ENCODE measurements at regions not wholly inside any gene's neighbourhood (a gene's known extent, or its start where the extent isn't known, plus 50 kb on each side); places are given as distances from the start of the nearest gene placed in this dataset.

DNA sequence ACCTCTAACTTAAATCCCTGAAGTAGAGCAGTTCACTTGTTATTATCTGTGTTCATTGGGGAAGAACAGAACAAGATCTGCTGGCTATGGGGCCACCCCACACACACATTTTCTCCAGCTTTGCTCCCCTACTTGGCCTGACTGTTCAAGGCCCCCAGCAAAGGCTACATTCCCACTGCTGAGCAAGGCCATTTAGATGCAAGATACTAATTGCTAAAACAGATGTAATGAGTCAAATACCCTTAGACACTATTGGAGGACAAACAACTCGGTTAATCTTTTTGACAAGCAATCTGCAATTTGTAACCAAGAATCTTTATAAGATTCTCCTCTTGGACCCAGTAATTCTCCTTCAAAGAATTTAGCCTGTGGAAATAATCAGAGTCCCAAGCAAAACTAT is 67.7 kb downstream of the NAV1 start:
- TF ChIP-seq CTCF (IDR thresholded peaks at IDR 0.05) = no peak
- TF ChIP-seq POLR2A (IDR thresholded peaks at IDR 0.05) = no peak
